MM.1S (cell line): ENCODE measurements at regions not wholly inside any gene's neighbourhood (a gene's known extent, or its start where the extent isn't known, plus 50 kb on each side); places are given as distances from the start of the nearest gene placed in this dataset.

Source experiments
- CTCF ChIP-seq: fragments of 300-600 bp; sonication (generic); IDR thresholded peaks from 2 replicates; pipeline ENCODE4 v1.5.1; 2016; ENCODE audit warnings: antibody characterized with exemption, low read length, mixed read lengths
- EZH2 ChIP-seq: fragments of 300-600 bp; sonication (generic); optimal IDR thresholded peaks from 2 replicates; pipeline ENCODE3; 2017; ENCODE audit warnings: low read depth, mild to moderate bottlenecking, antibody characterized with exemption, low read length, mixed read lengths
- EZH2phosphoT487 ChIP-seq: fragments of 300-600 bp; sonication (generic); IDR thresholded peaks from 2 replicates; pipeline ENCODE4 v1.6.1; 2018; ENCODE audit warnings: antibody characterized with exemption, low read length

- TF ChIP-seq CTCF (no peak), EZH2phosphoT487 (no peak), EZH2 (no peak)
These were observed 134.4 kb downstream of the BMS1 start for GRCh38 chr10:42916974-42917373.
